WERI-Rb-1 (cell line): ENCODE measurements at regions not wholly inside any gene's neighbourhood (a gene's known extent, or its start where the extent isn't known, plus 50 kb on each side); places are given as distances from the start of the nearest gene placed in this dataset.
A peak's percentile ranks its signal among the peaks of the same experiment; 100 is the strongest.
"Not testable (repeated sequence)": the region's sequence is repeated elsewhere in the genome, so short reads cannot be mapped to it uniquely, and the experiment has no call there.

ENCODE experiments used
- DNase-seq: peaks from one replicate; pipeline ENCODE4 v3.0.0-alpha.2; 2020
- H3K27ac ChIP-seq: fragments of 250-450 bp; sonication (Bioruptor Pico); 2 replicates; pipeline ENCODE4 v1.5.1; 2020; ENCODE audit warnings: mild to moderate bottlenecking, moderate library complexity
- H3K27me3 ChIP-seq: fragments of 250-450 bp; sonication (Bioruptor Pico); 2 replicates; pipeline ENCODE4 v1.5.1; 2021; ENCODE audit warnings: mild to moderate bottlenecking, low read depth, moderate library complexity; ENCODE audit not compliant: insufficient read depth, severe bottlenecking
- H3K36me3 ChIP-seq: fragments of 250-450 bp; sonication (Bioruptor Pico); 2 replicates; pipeline ENCODE4 v1.5.1; 2020; ENCODE audit warnings: mild to moderate bottlenecking, moderate library complexity
- H3K4me3 ChIP-seq: 2 replicates; pipeline ENCODE4 v1.5.1; 2011; ENCODE audit warnings: low read depth, mild to moderate bottlenecking, control low read depth, low read length
- H3K9me3 ChIP-seq: fragments of 250-450 bp; sonication (Bioruptor Pico); 2 replicates; pipeline ENCODE4 v1.5.1; 2021; ENCODE audit warnings: mild to moderate bottlenecking, moderate library complexity; ENCODE audit not compliant: severe bottlenecking
- CTCF ChIP-seq: IDR thresholded peaks from 2 replicates; pipeline ENCODE4 v1.5.1; 2011; ENCODE audit warnings: low read depth, mild to moderate bottlenecking, control low read depth, inconsistent platforms, low read length

GRCh38 chr2:129400826-129401225, 578.6 kb upstream of the RAB6C start:
- H3K27me3 ChIP-seq: no peaks in the 10 kb centered on the region

GRCh38 chr2:129402076-129402475, 577.4 kb upstream of the RAB6C start:
- no peak overlapping the region for H3K27ac ChIP-seq
- TF ChIP-seq CTCF: no peak
- no peaks in the 10 kb centered on the region for H3K36me3 ChIP-seq
- no peak for DNase-seq
- no peaks in the 10 kb centered on the region for H3K27me3 ChIP-seq
- H3K4me3 ChIP-seq: no peak overlapping the region
- H3K9me3 ChIP-seq: no peaks in the 10 kb centered on the region

More at GRCh38 chr2:129400826-129401225, 578.6 kb upstream of the RAB6C start:
- H3K9me3 ChIP-seq: no peaks in the 10 kb centered on the region
- no peak overlapping the region for H3K27ac ChIP-seq
- H3K36me3 ChIP-seq: no peaks in the 10 kb centered on the region
- no peak overlapping the region for H3K4me3 ChIP-seq
- peak; percentile 54 for DNase-seq
- TF ChIP-seq CTCF: no peak

- no peaks in the 10 kb centered on the region for H3K36me3 ChIP-seq
- no peak for DNase-seq
- TF ChIP-seq CTCF: no peak
- no peak overlapping the region for H3K4me3 ChIP-seq
- H3K27me3 ChIP-seq: no peaks in the 10 kb centered on the region
- H3K9me3 ChIP-seq: peaks cover 6% of the 10 kb centered on the region
- no peak overlapping the region for H3K27ac ChIP-seq
These were observed 575.3 kb upstream of the RAB6C start for GRCh38 chr2:129404000-129404685.

GRCh38 chr2:129408570-129408969, 570.9 kb upstream of the RAB6C start:
- DNase-seq: no peak
- no peak overlapping the region for H3K27ac ChIP-seq
- no peak overlapping the region for H3K4me3 ChIP-seq
- no peaks in the 10 kb centered on the region for H3K27me3 ChIP-seq
- TF ChIP-seq CTCF: no peak
- no peaks in the 10 kb centered on the region for H3K36me3 ChIP-seq
- H3K9me3 ChIP-seq: peaks cover 6% of the 10 kb centered on the region

- H3K27ac ChIP-seq, DNase-seq, H3K27me3 ChIP-seq, H3K4me3 ChIP-seq, H3K9me3 ChIP-seq, H3K36me3 ChIP-seq: not testable (repeated sequence)
These were observed 562.4 kb upstream of the RAB6C start for GRCh38 chr2:129417041-129417440.

- no peak overlapping the region for H3K27ac ChIP-seq
- H3K36me3 ChIP-seq: no peaks in the 10 kb centered on the region
- no peak for DNase-seq
- H3K4me3 ChIP-seq: no peak overlapping the region
- H3K9me3 ChIP-seq: no peaks in the 10 kb centered on the region
- no peaks in the 10 kb centered on the region for H3K27me3 ChIP-seq
- TF ChIP-seq CTCF: no peak
These were observed 557.4 kb upstream of the RAB6C start for GRCh38 chr2:129422028-129422427.
